ENCODE measurements at regions not wholly inside any gene's neighbourhood (a gene's known extent, or its start where the extent isn't known, plus 50 kb on each side); places are given as distances from the start of the nearest gene placed in this dataset.

DNA sequence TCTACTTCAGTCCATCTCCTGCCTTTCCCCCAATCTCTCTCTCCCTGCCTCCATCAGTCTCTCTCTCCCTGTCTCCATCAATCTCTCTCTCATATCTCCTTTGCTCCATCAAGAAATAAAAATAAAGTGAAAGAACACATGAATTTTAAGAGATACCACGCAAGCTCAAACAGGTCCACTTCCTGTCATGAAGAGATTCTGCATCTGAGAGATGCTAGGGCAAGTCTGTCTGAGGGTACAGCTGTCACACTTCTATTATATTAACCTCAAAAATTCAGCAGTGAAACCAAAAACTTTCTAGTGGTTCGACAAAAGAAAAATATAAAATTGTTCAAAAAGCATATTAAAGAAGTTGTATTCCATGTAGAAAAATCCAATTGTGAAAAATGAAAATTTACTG is 296.8 kb upstream of the RSPO3 start:
- Histone ChIP-seq H2AFZ (ENCODE audit: low read length) (no peak overlapping the region), H3K36me3 (ENCODE audit: low read depth, low read length) (no peaks in the 10 kb centered on the region), H3K27ac (ENCODE audit: low read length) (no peak overlapping the region), H3K9ac (ENCODE audit: low read length) (no peak overlapping the region), H4K20me1 (ENCODE audit: low read length) (no peaks in the 10 kb centered on the region), H3K9me3 (ENCODE audit: low read length) (no peaks in the 10 kb centered on the region), H3F3A (ENCODE audit: low read length, unreplicated experiment) (no peaks in the 10 kb centered on the region), H3K27me3 (ENCODE audit: low read length) (no peaks in the 10 kb centered on the region), H3K4me1 (ENCODE audit: insufficient read depth, low read length) (no peaks in the 10 kb centered on the region), H3K4me2 (ENCODE audit: low read length) (no peak overlapping the region), H3K79me2 (ENCODE audit: low read length) (no peaks in the 10 kb centered on the region), H3K9me2 (replicated peaks; ENCODE audit: low read length) (no peaks in the 10 kb centered on the region), H3K4me3 (ENCODE audit: low read length) (no peak overlapping the region)
- intact Hi-C loops (cut with micrococcal nuclease): no loop called here
- CTCF ChIA-PET: no interaction called here
- BruUV-seq (replicated peaks): no TSS peak
- TF ChIP-seq EZH2 (IDR thresholded peaks at IDR 0.05; ENCODE audit: low read length, unreplicated experiment) (no peak), EZH2phosphoT487 (IDR thresholded peaks at IDR 0.05; ENCODE audit: borderline replicate concordance, low read length) (no peak), CTCF (conservative IDR thresholded peaks at IDR 0.05; ENCODE audit: low read depth, low read length) (no peak)
- ATAC-seq: no peak
- POLR2A ChIA-PET (ENCODE audit: unreplicated experiment): no interaction called here
- no peak for DNase-seq

DNA sequence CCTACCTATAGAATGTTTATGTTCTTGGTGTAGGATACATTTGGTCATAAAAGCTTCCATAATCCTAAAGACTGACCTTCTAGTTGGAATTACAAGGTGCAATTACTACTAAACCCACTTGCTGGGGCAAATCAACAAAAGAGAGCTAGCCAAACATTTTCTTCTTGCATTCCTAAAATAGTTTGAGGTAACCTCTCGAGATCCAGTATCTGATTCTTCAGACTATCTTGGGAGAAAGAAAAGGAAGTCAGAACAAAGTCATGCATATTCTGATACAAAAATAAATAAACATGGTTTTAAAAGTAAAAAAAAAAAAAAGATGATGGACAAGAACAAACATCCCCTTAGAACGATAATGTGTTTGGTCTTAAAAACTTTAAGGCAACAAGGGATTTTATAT is 294.2 kb upstream of the RSPO3 start:
- Histone ChIP-seq H3K4me1 (ENCODE audit: insufficient read depth, low read length) (no peaks in the 10 kb centered on the region), H3K4me2 (ENCODE audit: low read length) (no peak overlapping the region), H3K9me2 (replicated peaks; ENCODE audit: low read length) (no peaks in the 10 kb centered on the region), H3K36me3 (ENCODE audit: low read depth, low read length) (no peaks in the 10 kb centered on the region), H3K9me3 (ENCODE audit: low read length) (no peaks in the 10 kb centered on the region), H3K9ac (ENCODE audit: low read length) (no peak overlapping the region), H3K4me3 (ENCODE audit: low read length) (no peak overlapping the region), H3F3A (ENCODE audit: low read length, unreplicated experiment) (no peaks in the 10 kb centered on the region), H4K20me1 (ENCODE audit: low read length) (no peaks in the 10 kb centered on the region), H3K27ac (ENCODE audit: low read length) (no peak overlapping the region), H2AFZ (ENCODE audit: low read length) (no peak overlapping the region), H3K27me3 (ENCODE audit: low read length) (no peaks in the 10 kb centered on the region), H3K79me2 (ENCODE audit: low read length) (no peaks in the 10 kb centered on the region)
- DNase-seq (no peak), ATAC-seq (no peak)
- no TSS peak for BruUV-seq (replicated peaks)
- ChIA-PET POLR2A (ENCODE audit: unreplicated experiment) (no interaction called here), CTCF (no interaction called here)
- intact Hi-C loops (cut with micrococcal nuclease): no loop called here
- TF ChIP-seq EZH2 (IDR thresholded peaks at IDR 0.05; ENCODE audit: low read length, unreplicated experiment) (no peak), CTCF (conservative IDR thresholded peaks at IDR 0.05; ENCODE audit: low read depth, low read length) (no peak), EZH2phosphoT487 (IDR thresholded peaks at IDR 0.05; ENCODE audit: borderline replicate concordance, low read length) (no peak)

- H3K9me3 ChIP-seq (ENCODE audit: low read length): no peaks in the 10 kb centered on the region
- no peak for ATAC-seq
- intact Hi-C loops (cut with micrococcal nuclease): no loop called here
- no peaks in the 10 kb centered on the region for H3K9me2 ChIP-seq (replicated peaks; ENCODE audit: low read length)
- H3K27me3 ChIP-seq (ENCODE audit: low read length): no peaks in the 10 kb centered on the region
- H3K4me3 ChIP-seq (ENCODE audit: low read length): no peak overlapping the region
- H4K20me1 ChIP-seq (ENCODE audit: low read length): no peaks in the 10 kb centered on the region
- TF ChIP-seq EZH2 (IDR thresholded peaks at IDR 0.05; ENCODE audit: low read length, unreplicated experiment): no peak
- TF ChIP-seq CTCF (conservative IDR thresholded peaks at IDR 0.05; ENCODE audit: low read depth, low read length): no peak
- TF ChIP-seq EZH2phosphoT487 (IDR thresholded peaks at IDR 0.05; ENCODE audit: borderline replicate concordance, low read length): no peak
- no peaks in the 10 kb centered on the region for H3K36me3 ChIP-seq (ENCODE audit: low read depth, low read length)
- no peaks in the 10 kb centered on the region for H3K4me1 ChIP-seq (ENCODE audit: insufficient read depth, low read length)
- H3K27ac ChIP-seq (ENCODE audit: low read length): no peak overlapping the region
- no TSS peak for BruUV-seq (replicated peaks)
- H3K79me2 ChIP-seq (ENCODE audit: low read length): no peaks in the 10 kb centered on the region
- H2AFZ ChIP-seq (ENCODE audit: low read length): no peak overlapping the region
- no peaks in the 10 kb centered on the region for H3F3A ChIP-seq (ENCODE audit: low read length, unreplicated experiment)
- DNase-seq: no peak
- H3K9ac ChIP-seq (ENCODE audit: low read length): no peak overlapping the region
- ChIA-PET POLR2A (ENCODE audit: unreplicated experiment) (no interaction called here), CTCF (no interaction called here)
- no peak overlapping the region for H3K4me2 ChIP-seq (ENCODE audit: low read length)
These were observed 293.7 kb upstream of the RSPO3 start for GRCh38 chr6:126824815-126825214.
